Adrenal gland (tissue), 9 donors: ENCODE measurements at regions not wholly inside any gene's neighbourhood (a gene's known extent, or its start where the extent isn't known, plus 50 kb on each side); places are given as distances from the start of the nearest gene placed in this dataset.

Experiments
- DNase-seq, 7 donors: peaks; one replicate each; pipeline ENCODE4 v3.0.0-alpha.2; 2019 to 2020
- H3K27ac ChIP-seq, 5 donors: fragments of 200-600 bp; sonication (generic) in 4 of 5; 1 replicate in 3 of 5; 2 replicates in 2 of 5; pipeline versions ENCODE4 v1.5.1 to v1.8.0; 2016 to 2020; ENCODE audit warnings: mild to moderate bottlenecking in 1 of 5
- H3K27me3 ChIP-seq: fragments of 200-600 bp; 2 replicates; pipeline ENCODE4 v1.8.0; 2021
- H3K36me3 ChIP-seq, 2 donors: fragments of 200-600 bp; replicated peaks in 1 of 2; 1 replicate in 1 of 2; 2 replicates in 1 of 2; pipeline versions ENCODE4 v1.5.1 to v1.8.0; 2018 to 2022
- H3K4me1 ChIP-seq, 2 donors: fragments of 200-600 bp; replicated peaks in 1 of 2; 1 replicate in 1 of 2; 2 replicates in 1 of 2; pipeline versions ENCODE4 v1.5.1 to v1.8.0; 2018 to 2021
- H3K4me3 ChIP-seq, 4 donors: fragments of 200-600 bp; sonication (generic) in 3 of 4; one replicate each; pipeline ENCODE4 v1.5.1; 2016 to 2018
- H3K9me3 ChIP-seq, 3 donors: fragments of 200-600 bp; sonication (generic) in 1 of 3; replicated peaks in 1 of 3; 1 replicate in 2 of 3; 2 replicates in 1 of 3; pipeline versions ENCODE4 v1.5.1 to v1.8.0; 2016 to 2021
- POLR2A ChIP-seq, 2 donors: fragments of 450-650 bp; IDR thresholded peaks; one replicate each; pipeline ENCODE4 v1.6.1; 2017; ENCODE audit warnings: antibody characterized with exemption in 2 of 2, mild to moderate bottlenecking in 2 of 2, moderate library complexity in 1 of 2
- WGBS, 4 donors: extraction: QIAGEN DNeasy Blood & Tissue Kit in 2 of 4; methylation state at CpG; one replicate each; pipeline versions ENCODE4 v1.1.5 to v1.1.7; 2013 to 2017; 5-methylcytosine and 5-hydroxymethylcytosine counted together
- intact Hi-C, 2 donors: fragments of 100-400 bp; cut with DNase I; formaldehyde crosslinking; loops; one replicate each; pipeline versions ENCODE4 v1.14.1 to v1.15.0; 2022 to 2023
- TF ChIP-seq, protein P1 (sequence below), 6 experiments: fragments of 450-650 bp in 4 of 6; fragments of 200-600 bp in 2 of 6; sonication (generic) in 1 of 6; IDR thresholded peaks; 1 replicate in 5 of 6; 2 replicates in 1 of 6; pipeline versions ENCODE4 v1.5.1 to v1.8.0; 2016 to 2021; ENCODE audit warnings: antibody characterized with exemption in 6 of 6, mild to moderate bottlenecking in 2 of 6, moderate library complexity in 1 of 6
- donor health status: healthy with polysubstance abuse.
- donor health status: Bipolar disorder and iron deficiency.
- donor health status: DM: yes; HTN: yes; CAD: no.
- donor health status: DM: no; HTN: no; CAD: no.
- donor health status: DM: no; HTN: no; CAD: no.

- Histone ChIP-seq H3K9me3 (no peaks in the 10 kb centered on the region), H3K36me3 (no peaks in the 10 kb centered on the region), H3K27ac (no peak overlapping the region), H3K4me3 (no peak overlapping the region), H3K27me3 (no peaks in the 10 kb centered on the region), H3K4me1 (no peaks in the 10 kb centered on the region)
- TF ChIP-seq POLR2A (IDR thresholded peaks at IDR 0.05) = no peak
- TF ChIP-seq, protein P1, sequence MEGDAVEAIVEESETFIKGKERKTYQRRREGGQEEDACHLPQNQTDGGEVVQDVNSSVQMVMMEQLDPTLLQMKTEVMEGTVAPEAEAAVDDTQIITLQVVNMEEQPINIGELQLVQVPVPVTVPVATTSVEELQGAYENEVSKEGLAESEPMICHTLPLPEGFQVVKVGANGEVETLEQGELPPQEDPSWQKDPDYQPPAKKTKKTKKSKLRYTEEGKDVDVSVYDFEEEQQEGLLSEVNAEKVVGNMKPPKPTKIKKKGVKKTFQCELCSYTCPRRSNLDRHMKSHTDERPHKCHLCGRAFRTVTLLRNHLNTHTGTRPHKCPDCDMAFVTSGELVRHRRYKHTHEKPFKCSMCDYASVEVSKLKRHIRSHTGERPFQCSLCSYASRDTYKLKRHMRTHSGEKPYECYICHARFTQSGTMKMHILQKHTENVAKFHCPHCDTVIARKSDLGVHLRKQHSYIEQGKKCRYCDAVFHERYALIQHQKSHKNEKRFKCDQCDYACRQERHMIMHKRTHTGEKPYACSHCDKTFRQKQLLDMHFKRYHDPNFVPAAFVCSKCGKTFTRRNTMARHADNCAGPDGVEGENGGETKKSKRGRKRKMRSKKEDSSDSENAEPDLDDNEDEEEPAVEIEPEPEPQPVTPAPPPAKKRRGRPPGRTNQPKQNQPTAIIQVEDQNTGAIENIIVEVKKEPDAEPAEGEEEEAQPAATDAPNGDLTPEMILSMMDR (IDR thresholded peaks at IDR 0.05) = no peak
- intact Hi-C loops = no loop called here
- 85 to 89% (median 88%) methylated on average over 13 of the region's 13 CpGs for WGBS, 4 donors
- no peak for DNase-seq
Measured at GRCh38 chr1:232249861-232250777, 379.8 kb downstream of the SIPA1L2 start.

DNA sequence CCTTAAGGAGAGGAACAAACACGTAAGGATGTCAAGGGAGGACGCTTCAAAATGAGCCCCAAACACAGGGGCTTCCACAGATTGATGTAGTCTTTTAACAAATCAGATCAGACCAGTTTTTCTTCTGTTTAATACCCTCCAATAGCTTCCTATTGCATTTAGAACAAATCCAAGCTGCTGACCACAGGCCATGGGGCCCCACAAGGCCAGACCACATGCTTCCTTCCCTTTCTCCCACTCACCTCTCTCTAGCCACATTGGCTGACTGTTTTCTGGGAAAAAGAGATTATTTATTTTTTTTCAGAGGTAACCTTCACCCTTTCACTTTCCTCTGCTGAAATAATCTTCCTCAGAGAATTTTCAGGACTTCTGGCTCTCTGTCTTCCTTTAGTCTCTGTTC lies 380.6 kb downstream of the SIPA1L2 start:
- Histone ChIP-seq H3K36me3 (no peaks in the 10 kb centered on the region), H3K4me1 (no peaks in the 10 kb centered on the region), H3K9me3 (no peaks in the 10 kb centered on the region), H3K27ac (no peak overlapping the region), H3K27me3 (no peaks in the 10 kb centered on the region), H3K4me3 (no peak overlapping the region)
- intact Hi-C loops = no loop called here
- WGBS, 4 donors = 83 to 88% (median 86%) methylated on average over 2 of the region's 2 CpGs
- TF ChIP-seq, protein P1 (IDR thresholded peaks at IDR 0.05) = no peak
- no peak for TF ChIP-seq POLR2A (IDR thresholded peaks at IDR 0.05)
- no peak for DNase-seq

DNA sequence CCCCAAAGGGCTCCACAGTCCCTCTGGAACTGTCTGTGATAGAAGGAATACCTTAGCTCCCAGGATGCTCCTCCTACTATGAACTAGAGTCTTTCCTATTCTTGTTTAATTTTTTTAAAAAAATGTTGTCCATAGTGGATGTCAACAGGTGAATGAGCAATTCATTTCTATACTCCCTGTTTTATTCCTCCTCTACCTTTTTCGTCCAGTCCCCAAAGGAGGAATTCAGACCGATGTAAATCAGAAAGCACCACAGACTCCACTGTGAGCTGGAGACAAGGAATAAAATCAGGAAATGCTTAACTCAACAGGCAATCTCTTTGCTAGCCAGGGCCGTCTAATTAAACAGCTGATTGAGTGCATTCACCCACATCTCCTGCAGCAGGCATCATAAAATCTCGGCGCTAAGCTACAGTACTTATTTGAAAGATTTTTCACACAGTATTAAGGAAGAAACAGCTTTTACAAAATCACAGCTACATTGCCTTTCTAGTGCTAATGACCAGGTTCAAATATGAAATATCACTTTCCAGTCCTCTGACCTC lies 381.6 kb downstream of the SIPA1L2 start:
- intact Hi-C loops = no loop called here

DNA sequence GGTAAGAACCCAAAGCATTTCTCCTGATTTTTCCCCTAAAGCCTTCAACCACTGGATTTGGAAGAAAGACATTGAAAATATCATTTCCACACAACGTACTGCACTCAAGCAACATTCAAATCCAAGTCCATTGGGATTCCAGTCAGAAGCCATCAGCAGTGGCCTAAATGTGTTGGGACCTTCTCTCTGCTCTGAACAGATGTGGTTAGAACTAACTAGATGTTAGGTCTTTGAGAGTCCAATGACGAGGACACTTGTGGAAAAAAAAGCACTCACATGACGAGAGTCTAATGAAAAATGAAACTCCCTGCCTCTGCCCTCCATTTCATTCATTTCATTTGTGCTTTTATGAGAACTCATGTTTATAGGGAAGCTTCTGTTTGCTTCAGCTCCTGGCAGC lies 382.3 kb downstream of the SIPA1L2 start:
- 53 to 75% (median 67%) methylated on average over 3 of the region's 3 CpGs for WGBS, 4 donors
- intact Hi-C loops = no loop called here
- no peak for DNase-seq
- H3K36me3 ChIP-seq = no peaks in the 10 kb centered on the region
- H3K4me3 ChIP-seq = no peak overlapping the region
- H3K4me1 ChIP-seq = no peaks in the 10 kb centered on the region
- no peaks in the 10 kb centered on the region for H3K27me3 ChIP-seq
- H3K27ac ChIP-seq = no peak overlapping the region
- no peak for TF ChIP-seq POLR2A (IDR thresholded peaks at IDR 0.05)
- TF ChIP-seq, protein P1 (IDR thresholded peaks at IDR 0.05) = no peak
- H3K9me3 ChIP-seq = no peaks in the 10 kb centered on the region

More for the DNA sequence above, 381.6 kb downstream of the SIPA1L2 start:
- H3K36me3 ChIP-seq = no peaks in the 10 kb centered on the region
- H3K4me1 ChIP-seq = no peaks in the 10 kb centered on the region
- no peak for TF ChIP-seq POLR2A (IDR thresholded peaks at IDR 0.05)
- TF ChIP-seq, protein P1 (IDR thresholded peaks at IDR 0.05) = no peak
- no peak for DNase-seq
- 70 to 85% (median 77%) methylated on average over 5 of the region's 5 CpGs for WGBS, 4 donors
- H3K27me3 ChIP-seq = no peaks in the 10 kb centered on the region
- no peaks in the 10 kb centered on the region for H3K9me3 ChIP-seq
- no peak overlapping the region for H3K4me3 ChIP-seq
- no peak overlapping the region for H3K27ac ChIP-seq
